HCT116 (cell line): ENCODE measurements at regions not wholly inside any gene's neighbourhood (a gene's known extent, or its start where the extent isn't known, plus 50 kb on each side); places are given as distances from the start of the nearest gene placed in this dataset.

Source experiments
- CTCF ChIP-seq, 3 experiments: fragments of 200-600 bp in 1 of 3; sonication (generic) in 1 of 3; IDR thresholded peaks in 2 of 3; conservative IDR thresholded peaks in 1 of 3; 2 replicates each; pipeline ENCODE4 v1.5.1; 2012 to 2017; ENCODE audit warnings: low read depth in 2 of 3, low read length in 2 of 3, antibody characterized with exemption in 1 of 3, borderline replicate concordance in 1 of 3, control low read depth in 1 of 3, mild to moderate bottlenecking in 1 of 3, mixed read lengths in 1 of 3, mixed run types in 1 of 3, moderate library complexity in 1 of 3; ENCODE audit not compliant: insufficient read depth in 1 of 3
- EZH2 ChIP-seq: fragments of 200-600 bp; sonication (generic); IDR thresholded peaks from 2 replicates; pipeline ENCODE4 v1.6.1; 2017; ENCODE audit warnings: antibody characterized with exemption, mixed run types
- EZH2phosphoT487 ChIP-seq: fragments of 200-600 bp; IDR thresholded peaks from 2 replicates; pipeline ENCODE4 v1.6.1; 2018; ENCODE audit warnings: antibody characterized with exemption, borderline replicate concordance
- FOSL1 ChIP-seq: IDR thresholded peaks from 2 replicates; pipeline ENCODE4 v1.6.1; 2012; ENCODE audit warnings: low read depth
- MAX ChIP-seq: IDR thresholded peaks from 2 replicates; pipeline ENCODE4 v1.6.1; 2012
- POLR2A ChIP-seq: IDR thresholded peaks from 2 replicates; pipeline ENCODE4 v1.7.0; 2011; ENCODE audit warnings: borderline replicate concordance; ENCODE audit not compliant: insufficient read depth, insufficient read length; ENCODE audit errors: extremely low read depth
- POLR2AphosphoS5 ChIP-seq: IDR thresholded peaks from 2 replicates; pipeline ENCODE4 v1.6.1; 2011; ENCODE audit warnings: mild to moderate bottlenecking, low read depth, low read length, moderate library complexity
- RAD21 ChIP-seq: IDR thresholded peaks from 2 replicates; pipeline ENCODE4 v1.6.1; 2012; ENCODE audit warnings: low read depth, mild to moderate bottlenecking
- REST ChIP-seq: IDR thresholded peaks from 2 replicates; pipeline ENCODE4 v1.6.1; 2012; ENCODE audit warnings: low read depth
- SIN3A ChIP-seq: IDR thresholded peaks from 2 replicates; pipeline ENCODE4 v1.6.1; 2012; ENCODE audit warnings: low read depth
- TCF7L2 ChIP-seq: IDR thresholded peaks from 2 replicates; pipeline ENCODE4 v1.7.0; 2011; ENCODE audit warnings: borderline replicate concordance, inconsistent platforms; ENCODE audit not compliant: insufficient read depth, insufficient read length; ENCODE audit errors: extremely low read depth
- ZBTB33 ChIP-seq: IDR thresholded peaks from 2 replicates; pipeline ENCODE4 v1.6.1; 2011; ENCODE audit warnings: mild to moderate bottlenecking, low read length, moderate library complexity; ENCODE audit not compliant: insufficient replicate concordance; ENCODE audit errors: extremely low read depth
- ZNF274 ChIP-seq: fragments of 200-500 bp; sonication (Bioruptor generic); IDR thresholded peaks from 2 replicates; pipeline ENCODE4 v1.6.1; 2014; ENCODE audit warnings: mild to moderate bottlenecking, low read depth, low read length, inconsistent platforms

- TF ChIP-seq CTCF (IDR thresholded peaks at IDR 0.05 in 2 of 3, conservative IDR thresholded peaks at IDR 0.05 in 1 of 3; ENCODE audit: borderline replicate concordance in 1 of 3, insufficient read depth in 1 of 3, low read depth in 2 of 3, low read length in 2 of 3), result no peak
- no peak for TF ChIP-seq RAD21
- no peak for TF ChIP-seq TCF7L2
- no peak for TF ChIP-seq EZH2
- no peak for TF ChIP-seq EZH2phosphoT487
- TF ChIP-seq POLR2AphosphoS5, result no peak
- TF ChIP-seq SIN3A, result no peak
- no peak for TF ChIP-seq REST
- TF ChIP-seq POLR2A, result no peak
- TF ChIP-seq ZBTB33, result no peak
- TF ChIP-seq ZNF274, result no peak
- no peak for TF ChIP-seq FOSL1
- TF ChIP-seq MAX, result no peak
Observed at GRCh38 chr3:194816748-194817591, 131.3 kb downstream of the FAM43A start.
